ENCODE measurements at regions not wholly inside any gene's neighbourhood (a gene's known extent, or its start where the extent isn't known, plus 50 kb on each side); places are given as distances from the start of the nearest gene placed in this dataset.

DNA sequence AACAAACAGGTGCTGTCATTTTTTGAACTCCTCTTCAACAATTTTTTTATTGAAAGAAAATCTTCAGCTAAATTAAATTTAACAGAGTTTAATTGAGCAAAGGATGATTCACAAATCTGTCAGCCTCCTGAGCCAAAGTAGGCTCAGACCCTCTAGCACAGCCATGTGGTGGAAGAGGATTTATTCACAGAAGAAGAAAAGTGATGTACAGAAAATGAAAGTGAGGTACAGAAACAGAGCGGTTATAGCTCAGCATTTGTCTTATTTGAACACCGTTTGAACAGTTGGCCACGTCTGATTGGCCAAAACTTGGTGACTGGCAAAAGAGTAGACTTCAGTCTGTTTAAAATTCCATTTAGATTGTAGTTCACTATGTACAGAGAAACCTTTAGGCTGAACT is 217.3 kb downstream of the SPANXN1 start:
- Histone ChIP-seq H3K9me3 (replicated peaks) (no peaks in the 10 kb centered on the region), H3K4me3 (no peak overlapping the region), H3K27ac (replicated peaks) (no peak overlapping the region), H3K4me1 (no peaks in the 10 kb centered on the region), H3K27me3 (ENCODE audit: low read depth) (no peaks in the 10 kb centered on the region), H3K36me3 (no peaks in the 10 kb centered on the region)
- intact Hi-C loops (cut with micrococcal nuclease): no loop called here
- TF ChIP-seq, protein P1, sequence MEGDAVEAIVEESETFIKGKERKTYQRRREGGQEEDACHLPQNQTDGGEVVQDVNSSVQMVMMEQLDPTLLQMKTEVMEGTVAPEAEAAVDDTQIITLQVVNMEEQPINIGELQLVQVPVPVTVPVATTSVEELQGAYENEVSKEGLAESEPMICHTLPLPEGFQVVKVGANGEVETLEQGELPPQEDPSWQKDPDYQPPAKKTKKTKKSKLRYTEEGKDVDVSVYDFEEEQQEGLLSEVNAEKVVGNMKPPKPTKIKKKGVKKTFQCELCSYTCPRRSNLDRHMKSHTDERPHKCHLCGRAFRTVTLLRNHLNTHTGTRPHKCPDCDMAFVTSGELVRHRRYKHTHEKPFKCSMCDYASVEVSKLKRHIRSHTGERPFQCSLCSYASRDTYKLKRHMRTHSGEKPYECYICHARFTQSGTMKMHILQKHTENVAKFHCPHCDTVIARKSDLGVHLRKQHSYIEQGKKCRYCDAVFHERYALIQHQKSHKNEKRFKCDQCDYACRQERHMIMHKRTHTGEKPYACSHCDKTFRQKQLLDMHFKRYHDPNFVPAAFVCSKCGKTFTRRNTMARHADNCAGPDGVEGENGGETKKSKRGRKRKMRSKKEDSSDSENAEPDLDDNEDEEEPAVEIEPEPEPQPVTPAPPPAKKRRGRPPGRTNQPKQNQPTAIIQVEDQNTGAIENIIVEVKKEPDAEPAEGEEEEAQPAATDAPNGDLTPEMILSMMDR (IDR thresholded peaks at IDR 0.05; ENCODE audit: borderline replicate concordance): no peak
- DNase-seq: no peak

DNA sequence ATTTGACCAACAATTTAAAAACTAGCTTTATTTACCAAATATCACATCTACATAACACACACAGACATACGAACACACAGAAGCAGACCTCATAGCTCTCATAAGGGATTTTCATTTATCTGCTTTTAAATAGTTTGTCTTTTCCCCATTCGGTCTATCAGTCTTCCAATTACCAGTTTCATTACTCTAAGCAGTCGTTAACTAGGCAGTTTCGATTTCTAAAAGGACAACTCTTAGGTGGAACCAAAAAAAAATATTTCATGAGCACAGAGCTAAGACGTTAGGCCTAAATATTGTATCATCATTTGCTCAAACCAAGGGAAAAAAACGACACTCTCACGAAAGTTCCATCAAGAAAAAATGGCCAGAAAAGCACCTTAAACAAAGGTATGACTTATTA is 228.4 kb downstream of the SPANXN1 start:
- no peaks in the 10 kb centered on the region for H3K4me1 ChIP-seq
- no peaks in the 10 kb centered on the region for H3K36me3 ChIP-seq
- H3K27me3 ChIP-seq (ENCODE audit: low read depth): no peaks in the 10 kb centered on the region
- intact Hi-C loops (cut with micrococcal nuclease): no loop called here
- H3K9me3 ChIP-seq (replicated peaks): no peaks in the 10 kb centered on the region
- no peak for DNase-seq
- H3K4me3 ChIP-seq: no peak overlapping the region
- TF ChIP-seq, protein P1 (IDR thresholded peaks at IDR 0.05; ENCODE audit: borderline replicate concordance): no peak
- no peak overlapping the region for H3K27ac ChIP-seq (replicated peaks)

DNA sequence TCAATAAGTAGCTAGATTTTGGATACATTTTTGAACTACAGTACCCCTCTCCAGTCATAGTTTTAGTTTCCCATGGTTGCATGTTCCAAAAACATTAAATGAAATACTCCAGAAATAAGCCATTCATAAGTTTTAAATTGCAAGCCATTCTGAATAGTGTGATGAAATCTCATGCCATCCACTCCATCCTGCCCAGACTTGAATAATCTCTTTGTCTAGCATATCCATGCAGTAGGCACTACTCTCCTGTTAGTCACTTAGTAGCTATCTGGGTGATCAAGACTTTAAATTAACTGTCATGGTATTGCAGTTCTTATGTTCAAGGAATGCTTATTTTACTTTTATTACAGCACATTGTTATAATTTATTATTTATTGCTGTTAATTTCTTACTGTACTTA is 237.4 kb downstream of the SPANXN1 start:
- TF ChIP-seq, protein P1 (IDR thresholded peaks at IDR 0.05; ENCODE audit: borderline replicate concordance): no peak
- no peak overlapping the region for H3K4me3 ChIP-seq
- H3K27ac ChIP-seq (replicated peaks): no peak overlapping the region
- H3K4me1 ChIP-seq: no peaks in the 10 kb centered on the region
- intact Hi-C loops (cut with micrococcal nuclease): no loop called here
- DNase-seq: no peak
- H3K9me3 ChIP-seq (replicated peaks): no peaks in the 10 kb centered on the region
- no peaks in the 10 kb centered on the region for H3K36me3 ChIP-seq
- no peaks in the 10 kb centered on the region for H3K27me3 ChIP-seq (ENCODE audit: low read depth)

GRCh38 chrX:145502670-145503069 is 255.4 kb downstream of the SPANXN1 start:
- TF ChIP-seq, protein P1 (IDR thresholded peaks at IDR 0.05; ENCODE audit: borderline replicate concordance): no peak
- Histone ChIP-seq H3K36me3 (no peaks in the 10 kb centered on the region), H3K27ac (replicated peaks) (no peak overlapping the region), H3K9me3 (replicated peaks) (no peaks in the 10 kb centered on the region), H3K4me1 (no peaks in the 10 kb centered on the region), H3K4me3 (no peak overlapping the region), H3K27me3 (ENCODE audit: low read depth) (no peaks in the 10 kb centered on the region)
- DNase-seq: no peak
- intact Hi-C loops (cut with micrococcal nuclease): no loop called here

- no peak for DNase-seq
- Histone ChIP-seq H3K27me3 (ENCODE audit: low read depth) (no peaks in the 10 kb centered on the region), H3K9me3 (replicated peaks) (no peaks in the 10 kb centered on the region), H3K4me1 (no peaks in the 10 kb centered on the region), H3K36me3 (no peaks in the 10 kb centered on the region), H3K4me3 (no peak overlapping the region), H3K27ac (replicated peaks) (no peak overlapping the region)
- TF ChIP-seq, protein P1 (IDR thresholded peaks at IDR 0.05; ENCODE audit: borderline replicate concordance): no peak
- intact Hi-C loops (cut with micrococcal nuclease): no loop called here
Measured at GRCh38 chrX:145506214-145506613, 258.9 kb downstream of the SPANXN1 start.

- H3K36me3 ChIP-seq: no peaks in the 10 kb centered on the region
- no peaks in the 10 kb centered on the region for H3K9me3 ChIP-seq (replicated peaks)
- no peak overlapping the region for H3K4me3 ChIP-seq
- intact Hi-C loops (cut with micrococcal nuclease): no loop called here
- no peak overlapping the region for H3K27ac ChIP-seq (replicated peaks)
- no peaks in the 10 kb centered on the region for H3K27me3 ChIP-seq (ENCODE audit: low read depth)
- DNase-seq: no peak
- H3K4me1 ChIP-seq: no peaks in the 10 kb centered on the region
- TF ChIP-seq, protein P1 (IDR thresholded peaks at IDR 0.05; ENCODE audit: borderline replicate concordance): no peak
Measured at GRCh38 chrX:145524931-145525330, 277.6 kb downstream of the SPANXN1 start.
